HG03175 (cell line): ENCODE measurements at regions not wholly inside any gene's neighbourhood (a gene's known extent, or its start where the extent isn't known, plus 50 kb on each side); places are given as distances from the start of the nearest gene placed in this dataset.
A peak's percentile ranks its signal among the peaks of the same experiment; 100 is the strongest.

Source experiments
- ATAC-seq: cut with Tn5 transposase; IDR thresholded peaks from one replicate; pipeline ENCODE4 v1.9.1; 2021; ENCODE audit warnings: mild to moderate bottlenecking, moderate library complexity; ENCODE audit not compliant: unreplicated experiment

DNA sequence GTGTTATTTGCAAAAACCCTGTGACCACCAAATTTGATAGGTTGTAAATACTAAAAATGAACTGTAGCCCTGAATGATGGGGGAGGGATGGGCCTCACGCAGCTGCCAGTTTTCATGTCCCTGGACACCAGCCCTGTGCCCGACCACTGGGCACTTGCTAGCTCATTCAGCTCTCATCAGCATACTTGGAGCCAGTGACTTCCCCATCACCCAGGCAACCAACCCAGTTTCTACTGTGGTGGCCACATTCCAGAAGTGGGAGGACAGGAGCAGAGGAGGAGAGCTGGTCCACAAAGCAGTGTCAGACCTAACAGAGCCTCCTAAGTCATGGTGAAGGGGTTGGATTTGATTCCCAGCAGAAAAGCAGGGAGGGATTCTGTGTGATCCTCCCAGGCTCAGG lies 128.2 kb downstream of the CPEB2 start:
- ATAC-seq: no peak

DNA sequence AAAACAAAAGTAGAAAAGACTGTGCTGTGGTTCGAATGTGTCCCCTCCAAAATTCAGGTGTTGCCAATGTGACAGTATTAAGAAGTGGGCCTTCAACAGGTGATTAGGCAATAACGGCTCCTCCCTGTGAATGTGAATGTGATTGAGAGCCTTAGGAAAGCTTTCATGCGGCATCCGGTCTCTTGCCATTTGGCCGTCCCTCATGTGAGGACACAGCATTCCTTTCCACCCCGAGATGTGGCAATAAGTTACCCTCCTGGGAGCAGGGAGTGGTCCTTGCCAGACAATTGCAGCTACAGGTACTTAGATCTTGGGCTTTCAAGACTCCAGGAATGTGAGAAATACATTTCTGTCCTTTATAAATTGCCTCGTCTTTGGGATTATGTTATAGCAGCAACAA lies 129.3 kb downstream of the CPEB2 start:
- no peak for ATAC-seq

DNA sequence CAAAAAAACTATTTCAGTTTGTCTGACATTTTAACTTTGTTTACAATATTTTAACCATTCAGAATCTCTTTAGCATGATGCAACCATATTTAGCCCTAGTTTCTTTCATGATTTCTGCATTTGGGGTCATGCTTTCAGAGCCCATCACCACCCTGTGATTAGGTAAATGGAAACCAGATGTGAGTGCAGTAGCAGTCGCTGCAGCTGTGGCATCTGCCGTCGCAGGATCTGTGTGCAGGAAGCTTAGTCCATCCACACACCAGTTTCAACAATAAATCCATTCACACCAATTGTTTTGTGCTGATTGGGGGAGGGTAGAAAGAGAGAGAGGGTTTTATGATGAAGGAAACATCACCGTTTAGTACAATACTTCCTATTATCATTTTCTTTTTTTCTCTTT lies 130.5 kb downstream of the CPEB2 start:
- no peak for ATAC-seq

DNA sequence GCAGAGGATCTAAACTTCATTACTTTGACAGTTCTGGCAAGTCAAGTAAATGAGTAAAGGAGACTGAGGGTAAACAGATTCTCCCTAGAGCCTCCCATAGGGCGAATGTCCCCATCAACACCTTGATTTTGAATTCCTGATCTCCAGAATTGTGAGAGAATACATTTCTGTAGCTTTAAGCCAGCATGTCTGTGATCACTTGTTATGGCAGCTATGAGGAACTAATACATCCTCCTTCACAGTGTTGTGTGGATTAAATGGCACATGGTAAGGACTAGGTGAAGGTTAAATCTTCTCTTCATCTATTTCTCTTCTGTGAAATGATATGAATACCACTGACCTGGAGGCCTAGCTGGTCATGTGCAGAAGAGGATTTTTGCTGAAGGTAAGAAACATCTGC lies 137.3 kb downstream of the CPEB2 start:
- no peak for ATAC-seq

DNA sequence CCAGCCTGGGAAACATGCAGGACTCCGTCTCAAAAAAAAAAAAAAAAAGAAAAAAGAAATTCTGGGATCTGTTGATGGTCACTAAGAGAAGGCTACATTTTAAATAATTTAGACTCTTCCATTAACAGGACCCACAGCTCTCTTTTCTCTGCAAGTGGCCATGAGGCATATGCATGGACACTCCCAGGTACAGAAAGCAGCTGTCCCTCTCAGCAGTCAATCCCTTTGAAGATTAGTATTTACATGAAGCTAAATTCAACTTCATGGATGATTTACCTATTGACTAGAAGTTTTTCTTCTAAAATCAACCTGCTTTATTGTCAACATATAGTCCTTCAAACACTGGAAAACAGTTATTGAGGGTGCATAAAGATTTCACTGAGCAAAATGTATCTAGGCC lies 139.9 kb downstream of the CPEB2 start:
- no peak for ATAC-seq

DNA sequence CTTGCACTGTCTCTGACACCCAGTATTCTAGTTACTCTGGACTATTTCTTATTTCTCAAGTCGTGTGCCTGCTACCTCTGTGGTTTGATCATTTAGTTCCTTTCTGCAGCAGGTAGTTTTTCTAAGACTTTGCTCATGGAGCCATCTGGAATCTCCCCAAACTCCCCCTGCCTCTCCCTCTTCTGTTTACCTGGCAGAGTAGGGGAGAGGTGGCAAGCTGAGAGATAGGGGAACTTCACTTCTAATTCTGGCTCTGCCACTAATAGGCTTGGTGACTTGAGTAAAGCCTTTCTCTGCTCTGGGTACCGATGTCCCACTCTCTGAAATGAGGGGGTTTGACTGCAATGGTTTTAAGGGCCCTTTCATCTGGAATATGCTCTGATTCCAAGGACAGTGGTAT lies 141.3 kb downstream of the CPEB2 start:
- ATAC-seq: no peak

DNA sequence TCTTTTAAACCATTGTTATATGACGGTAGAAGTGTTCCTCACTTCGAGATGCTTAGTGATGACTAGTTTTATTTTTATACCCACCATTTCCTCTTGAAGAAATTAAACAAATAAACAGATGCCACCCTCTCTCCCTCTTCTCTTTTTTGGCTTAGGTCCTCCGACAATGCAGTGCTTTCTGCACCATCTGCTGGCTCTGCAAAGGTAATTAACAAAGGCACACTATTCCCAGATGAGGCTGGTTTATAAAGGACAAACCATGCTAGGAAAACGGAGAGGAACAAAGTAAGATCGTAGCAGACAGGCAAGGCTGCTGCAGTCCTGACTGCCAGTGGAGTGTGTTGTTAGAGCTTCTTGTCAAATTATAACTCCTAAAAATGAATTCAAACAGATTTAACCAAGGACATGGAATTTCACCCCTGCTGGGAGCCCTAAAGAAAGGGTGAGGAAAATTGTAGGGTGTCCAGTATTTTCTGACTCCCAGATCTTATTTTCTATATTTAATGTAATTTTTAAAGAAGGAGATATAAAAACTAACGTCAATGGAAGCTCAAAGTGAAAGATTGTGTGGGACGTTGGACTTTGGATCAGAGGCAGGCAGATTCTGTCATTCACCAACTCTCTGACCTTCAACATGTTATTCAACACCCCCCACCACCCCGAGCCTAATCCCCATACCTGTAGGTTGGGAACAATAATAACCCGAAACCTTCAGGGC lies 142.1 kb downstream of the CPEB2 start:
- ATAC-seq: no peak

DNA sequence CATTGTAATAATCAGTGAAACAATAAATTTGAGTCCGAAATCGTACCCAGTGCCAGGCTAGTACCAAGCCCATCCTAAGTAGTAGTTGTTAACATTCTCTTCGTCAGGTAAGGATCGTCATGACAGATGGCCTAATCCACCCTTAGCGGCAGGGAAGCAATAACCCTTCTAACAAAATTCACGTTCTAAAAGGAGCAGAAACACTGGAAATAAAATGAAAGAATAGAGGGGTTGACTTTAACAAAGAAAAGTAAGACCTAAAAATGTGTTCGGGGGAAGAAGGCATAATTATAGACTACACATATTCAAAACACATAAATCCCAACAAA lies 142.7 kb downstream of the CPEB2 start:
- no peak for ATAC-seq

DNA sequence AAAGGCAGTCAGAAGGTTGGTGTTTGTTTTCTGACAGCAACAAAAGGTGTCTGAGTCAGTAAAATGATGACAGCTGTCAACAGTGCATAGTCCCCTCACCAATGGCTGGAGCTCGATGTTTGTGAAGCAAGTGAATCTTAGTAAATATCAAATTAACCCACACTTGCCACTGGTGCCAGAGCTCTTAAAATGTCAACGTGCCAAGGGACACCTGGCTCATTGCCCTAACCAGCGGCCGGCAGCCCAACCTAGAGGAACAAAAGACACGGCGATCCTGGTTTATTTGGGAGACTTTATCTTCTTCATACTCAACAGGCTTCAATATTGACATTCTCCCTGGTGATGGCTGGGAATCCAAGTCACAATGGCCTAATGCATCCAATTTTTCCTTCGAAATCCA lies 143.4 kb downstream of the CPEB2 start:
- no peak for ATAC-seq

DNA sequence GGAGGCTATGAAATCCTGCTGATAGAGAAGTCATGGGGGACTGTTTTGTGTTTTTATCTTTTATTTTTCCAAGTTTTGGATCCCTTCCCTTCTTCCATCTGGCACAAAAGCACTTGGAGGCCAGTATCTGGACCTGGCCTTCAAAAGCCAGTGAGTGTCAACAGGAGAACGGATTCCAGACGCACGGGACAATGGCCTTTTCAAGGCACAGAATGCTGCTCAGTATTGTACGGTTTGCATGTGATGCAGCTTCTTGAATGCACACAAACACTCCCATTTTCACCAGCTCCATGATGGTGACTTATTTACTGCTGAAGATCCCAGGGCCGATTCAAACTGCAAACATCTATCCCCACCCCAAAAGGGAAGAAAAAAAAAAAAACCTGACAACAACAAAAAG lies 145.4 kb downstream of the CPEB2 start:
- ATAC-seq: no peak

DNA sequence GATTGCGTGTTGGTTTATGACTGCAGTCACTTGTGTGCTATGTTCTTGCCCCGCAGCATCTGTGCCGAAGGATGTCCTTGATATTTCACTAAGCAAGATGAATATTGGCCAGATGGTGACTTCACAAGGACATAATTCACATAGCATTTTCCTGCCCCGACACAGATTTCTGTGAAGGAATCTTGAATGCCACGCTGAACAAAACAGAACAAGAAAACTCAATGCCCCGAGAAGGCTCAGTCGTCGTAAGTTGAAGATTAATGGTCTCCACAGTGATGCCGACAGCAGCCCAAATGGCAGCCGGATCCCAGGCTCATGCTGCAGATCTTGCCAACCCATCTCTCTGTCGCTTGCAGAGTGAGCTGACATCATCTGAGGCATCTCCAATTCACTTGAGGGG lies 145.9 kb downstream of the CPEB2 start:
- no peak for ATAC-seq

DNA sequence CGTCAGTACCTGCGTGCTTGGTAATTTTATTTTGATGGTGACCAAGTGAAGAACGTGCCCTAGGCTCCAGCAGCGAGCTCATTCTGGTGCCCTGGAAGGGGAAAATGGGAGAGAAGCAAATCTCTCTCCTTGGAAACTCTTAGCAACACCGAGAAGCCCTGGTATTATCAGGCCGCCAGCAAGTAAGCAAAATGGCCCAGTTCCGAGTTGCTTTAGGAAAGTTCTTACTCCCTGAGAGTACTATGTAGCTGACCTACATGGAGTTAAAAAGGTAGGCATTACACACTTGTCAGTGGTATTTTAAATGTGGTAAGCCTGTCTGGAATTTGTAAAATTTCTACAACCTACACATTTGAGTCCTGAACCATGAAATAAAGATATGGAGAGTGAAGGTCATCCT lies 146.4 kb downstream of the CPEB2 start:
- no peak for ATAC-seq

DNA sequence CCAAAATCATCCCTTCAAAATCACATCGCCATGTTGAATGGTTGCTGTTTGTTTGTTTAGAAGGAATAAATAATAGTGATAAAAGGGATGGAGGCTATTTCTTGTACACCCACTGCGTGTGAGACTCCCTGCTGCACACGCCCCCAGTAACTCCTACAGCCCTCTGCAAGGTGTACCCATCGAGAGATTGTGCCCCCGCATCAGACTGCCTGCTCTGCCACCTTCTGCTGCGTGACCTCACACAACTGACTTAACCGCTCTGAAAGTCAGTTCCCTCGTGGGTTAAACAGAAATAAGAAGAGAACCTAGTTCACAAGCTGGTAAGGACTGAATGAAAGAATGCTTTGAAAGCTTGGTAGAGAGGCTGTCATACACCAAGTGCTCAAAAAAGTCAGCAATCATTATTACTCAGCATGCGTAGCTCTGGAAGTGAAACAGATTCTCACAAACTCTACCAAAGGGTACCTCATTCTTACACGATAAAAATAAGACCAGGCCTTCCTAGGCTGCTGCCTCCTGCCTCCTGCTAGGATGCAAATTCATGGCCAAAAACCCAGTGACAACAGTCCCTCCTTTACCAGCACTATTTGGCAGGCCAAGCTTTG lies 147.1 kb downstream of the CPEB2 start:
- peak; percentile 69 for ATAC-seq

DNA sequence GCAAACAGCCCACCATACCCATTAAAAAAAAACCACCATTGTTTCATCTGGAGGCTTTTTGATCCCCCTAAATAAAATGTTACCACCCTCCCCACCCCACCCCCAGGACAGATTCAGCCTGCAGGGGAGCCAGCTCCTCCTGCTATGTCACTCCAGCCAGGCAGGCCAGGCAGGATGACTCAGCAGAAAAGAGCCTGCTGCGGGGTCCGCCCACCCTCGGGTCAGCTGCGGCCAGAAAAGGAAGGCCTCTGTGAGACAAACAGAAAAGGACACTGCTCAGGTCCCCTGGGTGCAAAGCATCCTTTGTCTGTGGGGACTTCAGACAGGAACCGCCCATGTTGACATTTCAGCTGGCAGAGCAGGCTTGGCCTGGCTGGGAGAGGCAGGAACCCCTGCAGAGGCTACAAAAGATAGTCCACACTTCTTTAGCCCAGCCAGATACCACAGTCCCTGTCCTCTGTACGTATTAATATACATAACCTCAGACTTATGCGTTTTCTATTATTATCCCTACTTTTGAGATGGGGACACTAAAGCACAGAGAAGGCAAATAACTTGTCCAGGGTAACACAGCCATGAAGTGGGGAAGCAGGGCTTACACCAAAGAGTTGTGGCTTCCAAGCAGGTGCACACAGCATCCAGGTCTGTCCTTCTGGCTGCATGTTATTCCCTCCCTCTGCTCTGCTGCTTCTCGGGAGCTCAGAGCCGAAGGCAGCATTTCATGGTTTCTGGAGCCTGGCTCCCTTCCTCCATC lies 147.7 kb downstream of the CPEB2 start:
- ATAC-seq: peak; percentile 87

DNA sequence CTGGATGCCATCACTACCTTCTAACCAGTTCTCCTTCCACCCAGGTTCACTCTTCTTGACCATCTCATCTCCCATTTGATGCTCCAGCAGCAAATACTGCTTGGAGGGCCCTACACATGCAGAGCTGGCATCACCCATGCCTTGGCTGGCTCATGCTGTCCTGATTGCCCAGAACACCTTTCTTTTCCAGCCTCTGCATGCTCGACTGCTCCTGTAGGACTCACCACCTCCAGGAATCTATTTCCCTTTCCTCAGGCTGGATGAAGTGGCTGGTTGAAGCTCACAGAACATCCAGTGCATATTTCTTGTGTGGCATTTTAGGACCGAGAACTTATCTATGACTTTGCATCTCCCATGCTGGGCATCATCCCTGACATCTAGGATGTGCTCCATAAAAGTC lies 148.3 kb downstream of the CPEB2 start:
- ATAC-seq: no peak

DNA sequence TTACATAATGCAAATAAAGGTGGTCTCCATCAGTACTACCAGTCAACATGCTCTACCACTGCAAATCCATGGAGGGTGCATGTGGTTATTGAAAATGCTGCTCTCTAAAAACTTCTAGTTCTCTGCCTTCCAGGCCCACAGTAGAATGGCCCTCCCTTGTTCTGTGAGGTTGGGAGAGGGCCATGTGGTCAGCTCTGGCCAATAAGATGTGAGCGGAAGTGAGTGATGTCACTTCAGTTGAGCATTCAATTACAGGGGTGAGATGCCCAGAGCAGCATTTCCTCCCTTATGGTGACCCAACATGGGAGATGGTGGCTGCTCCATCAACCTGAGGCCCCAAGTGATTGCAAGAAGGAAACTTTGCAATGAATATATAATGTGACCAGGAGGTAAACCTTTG lies 148.8 kb downstream of the CPEB2 start:
- ATAC-seq: no peak

DNA sequence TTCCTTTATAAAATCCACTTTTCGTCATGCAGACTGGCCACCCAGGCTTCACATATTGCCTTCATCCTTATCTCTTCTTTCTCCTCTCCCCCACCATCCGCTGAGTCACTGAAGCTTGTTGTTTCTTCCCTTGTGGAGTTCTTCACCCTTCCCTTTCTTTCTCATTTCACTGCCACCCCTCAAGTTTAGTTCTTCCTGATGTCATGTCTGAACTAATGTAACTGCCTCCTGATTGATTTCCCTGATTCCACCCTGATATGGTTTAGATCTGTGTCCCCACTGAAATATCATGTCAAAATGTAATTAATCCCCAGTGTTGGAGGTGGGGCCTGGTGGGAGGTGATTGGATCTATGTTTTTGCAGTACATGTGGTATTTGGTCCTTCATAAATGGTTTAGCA lies 151.4 kb downstream of the CPEB2 start:
- ATAC-seq: no peak

DNA sequence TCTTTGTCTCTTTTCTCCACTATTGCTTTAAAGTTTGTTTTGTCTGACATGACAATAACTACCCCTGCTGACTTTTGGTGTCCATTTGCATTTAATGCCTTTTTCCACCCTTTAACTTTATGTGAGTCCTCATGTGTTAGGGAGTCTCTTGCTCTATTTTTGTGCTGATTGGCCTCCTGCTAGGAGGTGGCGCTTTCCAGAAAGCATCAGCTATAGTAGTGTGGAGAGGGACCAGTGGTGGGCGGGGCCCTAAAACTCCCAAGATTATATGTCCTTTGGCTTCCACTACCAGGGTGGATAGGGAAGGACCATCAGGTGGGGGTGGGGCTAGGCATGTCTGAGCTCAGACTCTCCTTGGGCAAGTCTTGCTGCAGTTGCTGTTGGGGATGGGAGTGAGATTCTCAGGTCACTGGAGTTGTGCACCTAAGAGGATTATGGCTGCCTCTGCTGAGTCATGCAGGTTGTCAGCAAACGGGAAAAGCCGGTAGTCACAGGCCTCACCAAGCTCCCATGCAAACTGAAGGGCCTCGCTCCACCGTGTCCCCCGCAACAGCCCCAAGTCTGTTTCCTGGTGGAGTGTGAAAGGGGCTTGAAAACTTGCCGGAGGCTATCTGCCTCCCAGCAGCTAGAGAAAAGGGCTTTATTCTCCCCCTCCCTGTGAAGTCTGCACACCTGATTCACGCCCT lies 156.3 kb downstream of the CPEB2 start:
- no peak for ATAC-seq

DNA sequence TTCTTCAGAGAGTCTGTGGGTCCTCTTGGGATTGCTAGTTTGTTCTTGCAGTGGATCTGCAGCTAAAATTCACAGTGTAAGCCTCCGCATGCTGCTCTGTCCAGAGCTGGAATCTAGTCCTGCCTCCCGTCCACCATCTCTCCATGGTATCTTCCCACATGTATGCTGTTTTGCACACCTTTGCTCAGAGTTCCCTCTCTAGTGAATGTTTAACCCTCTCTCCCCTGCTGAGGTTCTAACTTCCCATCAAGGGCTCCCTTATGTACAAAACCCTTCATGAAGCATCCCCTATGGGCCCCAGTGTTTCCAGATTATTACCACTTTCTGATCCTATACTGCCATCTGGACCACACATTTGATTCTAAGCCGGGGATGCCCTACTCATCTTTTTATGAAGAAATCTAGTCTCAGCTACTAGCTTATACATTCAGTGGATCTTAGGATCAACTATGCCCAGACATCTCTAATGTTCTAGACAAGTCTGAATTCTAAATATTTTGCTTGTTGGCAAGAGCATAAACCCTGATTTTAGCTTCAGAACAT lies 157.3 kb downstream of the CPEB2 start:
- ATAC-seq: no peak

DNA sequence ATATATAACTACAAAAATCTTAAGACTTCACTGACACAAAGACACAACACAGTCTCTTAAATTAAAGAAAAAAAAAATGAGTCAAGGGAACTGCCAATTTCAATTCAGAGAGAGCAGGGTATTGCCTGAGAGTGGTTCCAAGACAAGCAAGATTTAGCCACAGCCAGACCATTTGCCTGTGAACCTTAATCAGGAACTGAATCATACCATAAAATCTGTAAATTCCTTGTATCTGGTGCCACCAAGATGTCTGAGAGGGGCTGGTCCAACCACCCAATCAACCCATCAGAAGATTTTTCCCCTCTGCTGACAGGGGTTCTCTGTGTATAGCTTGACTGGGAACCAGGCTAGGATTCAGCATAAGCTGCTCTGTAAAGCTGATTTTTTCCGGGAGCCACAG lies 159.2 kb downstream of the CPEB2 start:
- ATAC-seq: no peak

DNA sequence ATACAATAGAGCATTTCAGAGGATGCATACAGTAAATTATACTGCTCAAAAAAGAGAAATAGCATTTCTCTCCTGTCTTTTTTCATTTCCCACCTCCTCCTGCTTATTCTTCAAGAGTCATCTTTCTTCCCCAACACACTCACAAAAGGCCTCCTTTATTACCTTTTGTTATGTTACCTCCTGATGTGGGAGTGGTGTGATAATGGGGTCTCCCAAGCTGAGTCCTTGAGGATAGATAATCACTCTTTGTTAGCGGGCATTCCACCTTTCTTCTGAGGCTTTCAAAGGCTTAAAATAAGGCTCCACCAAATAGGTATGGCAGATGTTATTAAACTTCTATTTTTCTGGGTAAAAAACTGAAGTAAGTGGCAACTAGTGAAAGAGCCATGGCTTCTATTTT lies 159.8 kb downstream of the CPEB2 start:
- ATAC-seq: no peak
